GM21526 (cell line): ENCODE measurements at regions not wholly inside any gene's neighbourhood (a gene's known extent, or its start where the extent isn't known, plus 50 kb on each side); places are given as distances from the start of the nearest gene placed in this dataset.

ENCODE experiments used
- ATAC-seq: cut with Tn5 transposase; IDR thresholded peaks from one replicate; pipeline ENCODE4 v1.9.1; 2021; ENCODE audit warnings: moderate library complexity; ENCODE audit not compliant: unreplicated experiment, low FRiP score

GRCh38 chr2:186429104-186429503 is 57.0 kb upstream of the ZC3H15 start:
- no peak for ATAC-seq

GRCh38 chr2:186431306-186431705 is 54.8 kb upstream of the ZC3H15 start:
- no peak for ATAC-seq

- ATAC-seq, result no peak
Measured at GRCh38 chr2:186433040-186433439, 53.0 kb upstream of the ZC3H15 start.

- ATAC-seq, result no peak
Measured at GRCh38 chr2:186433777-186434432, 52.2 kb upstream of the ZC3H15 start.
